ENCODE measurements at regions not wholly inside any gene's neighbourhood (a gene's known extent, or its start where the extent isn't known, plus 50 kb on each side); places are given as distances from the start of the nearest gene placed in this dataset.
"Not testable (repeated sequence)": the region's sequence is repeated elsewhere in the genome, so short reads cannot be mapped to it uniquely, and the experiment has no call there.

GRCh38 chr12:60501124-60501729 lies 905.4 kb downstream of the SLC16A7 start:
- DNase-seq (ENCODE audit: low spot score) = no peak

- DNase-seq (ENCODE audit: low spot score) = no peak
Observed at GRCh38 chr12:60522684-60523400, 927.0 kb downstream of the SLC16A7 start.

- DNase-seq (ENCODE audit: low spot score) = no peak
Observed at GRCh38 chr12:60529261-60529660, 933.4 kb downstream of the SLC16A7 start.

GRCh38 chr12:60529723-60530122 lies 933.9 kb downstream of the SLC16A7 start:
- DNase-seq (ENCODE audit: low spot score) = no peak

GRCh38 chr12:60535363-60535762 lies 939.5 kb downstream of the SLC16A7 start:
- no peak for DNase-seq (ENCODE audit: low spot score)

GRCh38 chr12:60539592-60539991 lies 943.8 kb downstream of the SLC16A7 start:
- no peak for DNase-seq (ENCODE audit: low spot score)

GRCh38 chr12:60568914-60569313 lies 973.1 kb downstream of the SLC16A7 start:
- DNase-seq (ENCODE audit: low spot score) = no peak

- no peak for DNase-seq (ENCODE audit: low spot score)
Observed at GRCh38 chr12:60577607-60578006, 981.8 kb downstream of the SLC16A7 start.

GRCh38 chr12:60587664-60588063 lies 991.8 kb downstream of the SLC16A7 start:
- not testable (repeated sequence) for DNase-seq (ENCODE audit: low spot score)

- DNase-seq (ENCODE audit: low spot score) = no peak
Observed at GRCh38 chr12:60594035-60594711, 998.3 kb downstream of the SLC16A7 start.

- no peak for DNase-seq (ENCODE audit: low spot score)
Observed at GRCh38 chr12:60602601-60603000, 1006.8 kb downstream of the SLC16A7 start.

- not testable (repeated sequence) for DNase-seq (ENCODE audit: low spot score)
Observed at GRCh38 chr12:60603475-60603874, 1007.6 kb downstream of the SLC16A7 start.

- DNase-seq (ENCODE audit: low spot score) = peak; percentile 5
Observed at GRCh38 chr12:60616400-60616799, 1020.6 kb downstream of the SLC16A7 start.

- no peak for DNase-seq (ENCODE audit: low spot score)
Observed at GRCh38 chr12:60630796-60631195, 1035.0 kb downstream of the SLC16A7 start.

GRCh38 chr12:60644076-60644475 lies 1048.2 kb downstream of the SLC16A7 start:
- DNase-seq (ENCODE audit: low spot score) = no peak

GRCh38 chr12:60666895-60667294 lies 1071.1 kb downstream of the SLC16A7 start:
- no peak for DNase-seq (ENCODE audit: low spot score)

- DNase-seq (ENCODE audit: low spot score) = no peak
Observed at GRCh38 chr12:60672949-60673348, 1077.1 kb downstream of the SLC16A7 start.

GRCh38 chr12:60684988-60685655 lies 1089.3 kb downstream of the SLC16A7 start:
- peak; percentile 33 for DNase-seq (ENCODE audit: low spot score)

- no peak for DNase-seq (ENCODE audit: low spot score)
Observed at GRCh38 chr12:60689137-60689536, 1093.3 kb downstream of the SLC16A7 start.

GRCh38 chr12:60693019-60693626 lies 1097.3 kb downstream of the SLC16A7 start:
- no peak for DNase-seq (ENCODE audit: low spot score)

- no peak for DNase-seq (ENCODE audit: low spot score)
Observed at GRCh38 chr12:60704171-60704914, 1108.5 kb downstream of the SLC16A7 start.

- DNase-seq (ENCODE audit: low spot score) = no peak
Observed at GRCh38 chr12:60710246-60710645, 1114.4 kb downstream of the SLC16A7 start.
